ENCODE measurements at regions not wholly inside any gene's neighbourhood (a gene's known extent, or its start where the extent isn't known, plus 50 kb on each side); places are given as distances from the start of the nearest gene placed in this dataset.

GRCh38 chr6:85372188-85372914 lies 77.5 kb upstream of the NT5E start:
- no peak overlapping the region for H3K27ac ChIP-seq (ENCODE audit: low read length in 2 of 2)
- H3K4me3 Mint-ChIP-seq: no peak overlapping the region
- no peaks in the 10 kb centered on the region for H3K9me3 Mint-ChIP-seq (ENCODE audit: insufficient read depth)
- no peak overlapping the region for H2AFZ ChIP-seq (ENCODE audit: insufficient read depth, low read depth, low read length, poor library complexity, severe bottlenecking)
- H3K27ac Mint-ChIP-seq: no peak overlapping the region
- POLR2A ChIA-PET: no interaction called here
- CTCF ChIA-PET: interaction anchor here (0.9 to 3.0 kb wide), 6 partner anchors 90 to 165 kb away, joined by 3 to 20 read pairs (median 4); no protein-coding TSS in a partner anchor
- ATAC-seq (ENCODE audit: low read depth) (no peak), DNase-seq (no peak)
- no peak overlapping the region for H3K4me3 ChIP-seq (ENCODE audit: control extremely low read depth in 1 of 5, extremely low read depth in 1 of 5, insufficient read depth in 1 of 5, low read depth in 2 of 5, low read length in 4 of 5)
- H3K36me3 ChIP-seq (replicated peaks in 1 of 2; ENCODE audit: control extremely low read depth in 1 of 2, control insufficient read depth in 1 of 2, extremely low read depth in 1 of 2, insufficient read depth in 2 of 2, low read length in 1 of 2): no peaks in the 10 kb centered on the region
- 100% methylated on average over 1 of the region's 9 CpGs for WGBS (ENCODE audit: insufficient coverage)
- H3K79me2 ChIP-seq (ENCODE audit: control insufficient read depth, insufficient read depth, low read length): no peaks in the 10 kb centered on the region
- no peak overlapping the region for H3K9ac ChIP-seq (ENCODE audit: low read length)
- TF ChIP-seq CTCF (IDR thresholded peaks at IDR 0.05): peak; percentile 21
- TF ChIP-seq EZH2 (IDR thresholded peaks at IDR 0.05; ENCODE audit: borderline replicate concordance, insufficient read depth, low read depth, low read length, poor library complexity, severe bottlenecking): no peak
- peaks cover 3% of the 10 kb centered on the region for H3K4me1 Mint-ChIP-seq
- no peaks in the 10 kb centered on the region for H3K27me3 ChIP-seq (replicated peaks in 1 of 4; ENCODE audit: control extremely low read depth in 1 of 4, control insufficient read depth in 3 of 4, insufficient read depth in 4 of 4, low read length in 3 of 4)
- H3K4me1 ChIP-seq (ENCODE audit: control insufficient read depth in 2 of 2, insufficient read depth in 2 of 2, low read length in 2 of 2): no peaks in the 10 kb centered on the region
- H4K20me1 ChIP-seq (ENCODE audit: control insufficient read depth, insufficient read depth, low read length, poor library complexity, severe bottlenecking): no peaks in the 10 kb centered on the region
- intact Hi-C loops (cut with micrococcal nuclease): loop anchor here (1.0 kb wide), 1 partner anchor 111 kb away; no protein-coding TSS in a partner anchor
- H3K27me3 Mint-ChIP-seq: peaks cover 3% of the 10 kb centered on the region
- H3K4me2 ChIP-seq (replicated peaks; ENCODE audit: low read depth, low read length, poor library complexity, severe bottlenecking): no peak overlapping the region
- no peaks in the 10 kb centered on the region for H3K9me3 ChIP-seq (ENCODE audit: control extremely low read depth in 1 of 3, control insufficient read depth in 2 of 3, insufficient read depth in 1 of 3, low read length in 2 of 3)

GRCh38 chr6:85368631-85369030 lies 81.3 kb upstream of the NT5E start:
- H3K4me3 ChIP-seq (ENCODE audit: control extremely low read depth in 1 of 5, extremely low read depth in 1 of 5, insufficient read depth in 1 of 5, low read depth in 2 of 5, low read length in 4 of 5): no peak overlapping the region
- H3K79me2 ChIP-seq (ENCODE audit: control insufficient read depth, insufficient read depth, low read length): no peaks in the 10 kb centered on the region
- Mint-ChIP-seq H3K27me3 (peaks cover 6% of the 10 kb centered on the region), H3K27ac (no peak overlapping the region), H3K4me3 (no peak overlapping the region), H3K9me3 (ENCODE audit: insufficient read depth) (no peaks in the 10 kb centered on the region), H3K4me1 (peaks cover 3% of the 10 kb centered on the region)
- 42% methylated on average over 4 of the region's 5 CpGs for WGBS (ENCODE audit: insufficient coverage)
- H3K9ac ChIP-seq (ENCODE audit: low read length): no peak overlapping the region
- no peaks in the 10 kb centered on the region for H3K27me3 ChIP-seq (replicated peaks in 1 of 4; ENCODE audit: control extremely low read depth in 1 of 4, control insufficient read depth in 3 of 4, insufficient read depth in 4 of 4, low read length in 3 of 4)
- no peak for DNase-seq
- CTCF ChIA-PET: no interaction called here
- POLR2A ChIA-PET: no interaction called here
- H3K36me3 ChIP-seq (replicated peaks in 1 of 2; ENCODE audit: control extremely low read depth in 1 of 2, control insufficient read depth in 1 of 2, extremely low read depth in 1 of 2, insufficient read depth in 2 of 2, low read length in 1 of 2): no peaks in the 10 kb centered on the region
- H3K27ac ChIP-seq (ENCODE audit: low read length in 2 of 2): no peak overlapping the region
- H3K9me3 ChIP-seq (ENCODE audit: control extremely low read depth in 1 of 3, control insufficient read depth in 2 of 3, insufficient read depth in 1 of 3, low read length in 2 of 3): no peaks in the 10 kb centered on the region
- H2AFZ ChIP-seq (ENCODE audit: insufficient read depth, low read depth, low read length, poor library complexity, severe bottlenecking): no peak overlapping the region
- intact Hi-C loops (cut with micrococcal nuclease): no loop called here
- no peaks in the 10 kb centered on the region for H4K20me1 ChIP-seq (ENCODE audit: control insufficient read depth, insufficient read depth, low read length, poor library complexity, severe bottlenecking)
- no peaks in the 10 kb centered on the region for H3K4me1 ChIP-seq (ENCODE audit: control insufficient read depth in 2 of 2, insufficient read depth in 2 of 2, low read length in 2 of 2)
- H3K4me2 ChIP-seq (replicated peaks; ENCODE audit: low read depth, low read length, poor library complexity, severe bottlenecking): no peak overlapping the region
- no peak for ATAC-seq (ENCODE audit: low read depth)
- TF ChIP-seq EZH2 (IDR thresholded peaks at IDR 0.05; ENCODE audit: borderline replicate concordance, insufficient read depth, low read depth, low read length, poor library complexity, severe bottlenecking): no peak
- TF ChIP-seq CTCF (IDR thresholded peaks at IDR 0.05): no peak

Data from B cell (primary cell).